ENCODE measurements at regions not wholly inside any gene's neighbourhood (a gene's known extent, or its start where the extent isn't known, plus 50 kb on each side); places are given as distances from the start of the nearest gene placed in this dataset.
A peak's percentile ranks its signal among the peaks of the same experiment; 100 is the strongest.

DNA sequence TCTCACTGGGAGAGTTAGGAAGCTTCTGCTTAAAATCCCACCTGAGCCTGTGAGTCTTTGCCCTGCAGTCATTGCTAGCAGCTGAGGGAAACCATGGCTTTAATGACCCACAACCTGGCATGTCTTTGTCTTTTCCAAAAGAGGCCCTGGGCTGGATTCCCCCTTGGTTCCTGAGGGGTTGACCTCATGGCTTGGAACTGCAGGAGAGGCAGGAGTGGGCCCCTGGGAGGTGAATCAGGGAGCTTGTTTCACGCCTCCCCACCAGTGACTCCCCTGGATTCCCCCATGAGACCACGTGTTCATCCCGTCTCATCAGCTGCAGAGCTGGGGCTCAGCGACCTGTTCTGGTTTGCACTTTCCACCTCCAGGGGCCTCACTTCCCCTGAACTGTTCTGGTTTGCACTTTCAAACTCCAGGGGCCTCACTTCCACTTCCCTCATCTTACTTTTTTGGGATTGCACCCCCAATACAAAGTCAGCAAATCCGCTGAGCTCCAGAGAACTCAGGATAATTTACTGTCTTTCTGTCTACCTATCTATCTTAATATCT is 58.5 kb upstream of the TMEM18 start:
- no peak overlapping the region for H3K14ac ChIP-seq (ENCODE audit: insufficient read length)
- no peak overlapping the region for H2AK5ac ChIP-seq (ENCODE audit: low read depth, low read length)
- H3K36me3 ChIP-seq (ENCODE audit: control insufficient read depth in 2 of 4, insufficient read depth in 4 of 4, low read length in 3 of 4), result no peaks in the 10 kb centered on the region
- no peaks in the 10 kb centered on the region for H3K79me2 ChIP-seq (ENCODE audit: control insufficient read depth in 1 of 2, insufficient read depth in 2 of 2, low read length in 2 of 2)
- no peak for FAIRE-seq
- H2BK20ac ChIP-seq (ENCODE audit: low read length), result no peak overlapping the region; the same call in 1 of the 2 replicates
- H4K8ac ChIP-seq (ENCODE audit: extremely low read depth, insufficient read depth, low read length), result no peak overlapping the region
- H3K27me3 ChIP-seq (replicated peaks in 1 of 4; ENCODE audit: control insufficient read depth in 3 of 4, extremely low read depth in 1 of 4, insufficient read depth in 3 of 4, low read length in 3 of 4), result no peaks in the 10 kb centered on the region
- ChIA-PET CTCF (ENCODE audit: partially characterized antibody) (interaction anchor here (0.7 to 6.4 kb wide), 6 partner anchors 10 to 34 kb away, joined by 3 to 59 read pairs (median 4); no protein-coding TSS in a partner anchor), POLR2A (ENCODE audit: partially characterized antibody) (interaction anchor here (1.4 to 1.8 kb wide), 2 partner anchors 10 to 58 kb away, joined by 3 to 8 read pairs; partner anchors contain the start of gene TMEM18)
- H4K20me1 ChIP-seq (replicated peaks in 1 of 2; ENCODE audit: control insufficient read depth in 1 of 2, insufficient read depth in 2 of 2, low read length in 2 of 2), result no peaks in the 10 kb centered on the region
- no peaks in the 10 kb centered on the region for H3K9me3 ChIP-seq (ENCODE audit: insufficient read depth in 2 of 2, low read depth in 1 of 2, low read length in 1 of 2)
- no peak overlapping the region for H4K5ac ChIP-seq (ENCODE audit: insufficient read length, low read depth, low read length)
- peaks cover 0 to 15% (median 8%) of the 10 kb centered on the region in 4 experiments; a peak in 6 of 7 replicates for H3K4me1 ChIP-seq (replicated peaks in 1 of 4; ENCODE audit: control insufficient read depth in 3 of 4, insufficient read depth in 4 of 4, low read length in 3 of 4)
- peak overlapping the region; percentile 99 for H2AFZ ChIP-seq (ENCODE audit: low read length)
- H2BK15ac ChIP-seq (ENCODE audit: low read length), result 0 out of 2 replicates have a peak overlapping the region, but pooled peaks have one; percentile 4
- WGBS, 2 experiments (ENCODE audit: extremely low coverage in 1 of 2, insufficient coverage in 1 of 2, insufficient read length in 1 of 2, insufficient replicate concordance in 2 of 2, low coverage in 1 of 2, low lambda C conversion rate in 2 of 2, missing lambda C conversion rate in 1 of 2), result 34% methylated on average over 5 of the region's 5 CpGs; no CpG with 5 or more reads in 1 of the 2 experiments
- H3K27ac ChIP-seq (ENCODE audit: low read depth, low read length), result no peak overlapping the region
- no peak overlapping the region; a peak in 1 of 4 replicates for H3K4me2 ChIP-seq (ENCODE audit: insufficient read depth in 1 of 2, low read depth in 2 of 2, low read length in 2 of 2)
- H3K18ac ChIP-seq (ENCODE audit: extremely low read depth, low read length), result no peak overlapping the region; the same call in 1 of the 2 replicates
- H2BK12ac ChIP-seq (ENCODE audit: low read depth, low read length), result 0 out of 2 replicates have a peak overlapping the region, but pooled peaks have one; percentile 12
- no peak overlapping the region for H3K4ac ChIP-seq (replicated peaks; ENCODE audit: insufficient read length, low read depth, low read length)
- H2BK5ac ChIP-seq (ENCODE audit: low read depth, low read length), result no peak overlapping the region
- peaks cover 10% of the 10 kb centered on the region; the same call in 1 of the 2 replicates for H3K23me2 ChIP-seq (ENCODE audit: low read depth, low read length)
- H3K79me1 ChIP-seq (ENCODE audit: low read depth, low read length), result no peaks in the 10 kb centered on the region
- H3K56ac ChIP-seq (replicated peaks; ENCODE audit: insufficient read length, low read depth, low read length), result no peak overlapping the region
- no peak overlapping the region for H3K9ac ChIP-seq (replicated peaks in 1 of 4; ENCODE audit: extremely low read depth in 1 of 4, low read depth in 3 of 4, low read length in 3 of 4)
- peak overlapping the region; percentile 21 for H2BK120ac ChIP-seq (replicated peaks; ENCODE audit: low read depth, low read length)
- H3K4me3 ChIP-seq (ENCODE audit: extremely low read depth in 1 of 4, insufficient read depth in 2 of 4, low read depth in 3 of 4, low read length in 4 of 4), result no peak overlapping the region
- H4K91ac ChIP-seq (replicated peaks; ENCODE audit: insufficient read length, low read length), result peak overlapping the region; percentile 22
- no peak for DNase-seq (ENCODE audit: low read depth in 1 of 2, low spot score in 2 of 2)
- no peak overlapping the region for H3K23ac ChIP-seq (ENCODE audit: insufficient read length)
- TF ChIP-seq EZH2 (IDR thresholded peaks at IDR 0.05; ENCODE audit: low read depth, low read length, severe bottlenecking) (no peak), BACH1 (IDR thresholded peaks at IDR 0.05; ENCODE audit: low read length) (no peak), E2F6 (IDR thresholded peaks at IDR 0.05) (peak; percentile 74), CBX8 (IDR thresholded peaks at IDR 0.05; ENCODE audit: borderline replicate concordance, low read depth, low read length) (no peak), CTBP2 (IDR thresholded peaks at IDR 0.05; ENCODE audit: borderline replicate concordance, insufficient read depth, insufficient read length, low read length) (no peak), GABPA (IDR thresholded peaks at IDR 0.05; ENCODE audit: borderline replicate concordance, insufficient read depth, low read length) (no peak), JUN (IDR thresholded peaks at IDR 0.05; ENCODE audit: low read depth, low read length) (no peak)
- TF ChIP-seq, protein P1, sequence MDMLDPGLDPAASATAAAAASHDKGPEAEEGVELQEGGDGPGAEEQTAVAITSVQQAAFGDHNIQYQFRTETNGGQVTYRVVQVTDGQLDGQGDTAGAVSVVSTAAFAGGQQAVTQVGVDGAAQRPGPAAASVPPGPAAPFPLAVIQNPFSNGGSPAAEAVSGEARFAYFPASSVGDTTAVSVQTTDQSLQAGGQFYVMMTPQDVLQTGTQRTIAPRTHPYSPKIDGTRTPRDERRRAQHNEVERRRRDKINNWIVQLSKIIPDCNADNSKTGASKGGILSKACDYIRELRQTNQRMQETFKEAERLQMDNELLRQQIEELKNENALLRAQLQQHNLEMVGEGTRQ (IDR thresholded peaks at IDR 0.05; ENCODE audit: low read length), result 0 out of 2 replicates have a peak, but pooled peaks have one; percentile 13
